ENCODE measurements at regions not wholly inside any gene's neighbourhood (a gene's known extent, or its start where the extent isn't known, plus 50 kb on each side); places are given as distances from the start of the nearest gene placed in this dataset.

DNA sequence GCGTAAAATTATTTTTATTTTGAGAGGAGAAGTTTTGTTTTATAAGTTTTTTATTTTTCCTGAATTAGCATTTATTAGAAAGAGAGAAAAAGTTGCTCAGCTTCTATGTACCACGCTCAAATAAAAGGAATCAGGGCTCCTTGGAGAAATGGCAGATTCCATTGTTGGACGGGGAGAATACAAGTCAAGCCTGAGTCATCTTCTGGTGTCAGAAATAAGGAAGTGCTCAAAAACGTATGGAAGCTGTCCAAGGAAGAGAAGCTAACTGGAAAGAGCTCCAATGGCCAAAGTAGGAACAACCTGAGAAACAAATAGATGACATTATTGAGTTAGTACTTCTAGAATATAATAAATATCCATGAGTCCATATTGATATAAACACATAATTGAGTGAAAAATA is 89.3 kb upstream of the NEIL3 start:
- DNase-seq: no peak
- Histone ChIP-seq H3K4me1 (ENCODE audit: low read length) (no peaks in the 10 kb centered on the region), H3K4me3 (ENCODE audit: low read length) (no peak overlapping the region), H3K36me3 (ENCODE audit: insufficient read depth, low read length) (no peaks in the 10 kb centered on the region), H3K9ac (ENCODE audit: low read length) (no peak overlapping the region), H4K20me1 (ENCODE audit: insufficient read depth, low read depth, low read length) (no peaks in the 10 kb centered on the region), H3K9me3 (ENCODE audit: low read length) (no peaks in the 10 kb centered on the region), H3K27me3 (ENCODE audit: low read length) (no peaks in the 10 kb centered on the region), H3K9me2 (replicated peaks; ENCODE audit: insufficient read depth, low read length) (no peaks in the 10 kb centered on the region), H3K27ac (ENCODE audit: low read length) (no peak overlapping the region), H3K4me2 (ENCODE audit: low read depth, low read length, poor library complexity, severe bottlenecking) (no peak overlapping the region), H2AFZ (ENCODE audit: low read length) (no peak overlapping the region), H3K79me2 (ENCODE audit: low read length) (no peaks in the 10 kb centered on the region)

DNA sequence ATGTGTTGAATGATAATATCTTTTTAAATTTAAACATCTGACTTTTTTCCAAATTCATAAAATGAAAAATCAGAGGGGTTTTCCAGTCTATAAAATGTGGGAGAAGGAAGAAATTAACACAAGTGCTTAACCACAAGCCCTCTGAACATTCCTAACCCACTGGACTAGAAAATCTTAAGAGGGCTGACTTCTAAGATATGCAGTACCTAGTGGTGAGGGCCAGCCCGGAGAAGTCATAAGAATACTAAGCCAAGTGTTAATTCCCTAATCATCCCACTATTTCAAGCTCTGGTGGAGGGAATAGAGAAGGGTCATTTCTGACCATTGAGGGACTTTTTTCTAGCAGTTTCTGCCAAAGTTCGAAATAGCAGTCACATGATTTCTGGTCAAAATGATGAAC is 86.9 kb upstream of the NEIL3 start:
- Histone ChIP-seq H3K79me2 (ENCODE audit: low read length) (no peaks in the 10 kb centered on the region), H3K9me3 (ENCODE audit: low read length) (no peaks in the 10 kb centered on the region), H3K27ac (ENCODE audit: low read length) (no peak overlapping the region), H3K9me2 (replicated peaks; ENCODE audit: insufficient read depth, low read length) (no peaks in the 10 kb centered on the region), H3K4me1 (ENCODE audit: low read length) (no peaks in the 10 kb centered on the region), H3K36me3 (ENCODE audit: insufficient read depth, low read length) (no peaks in the 10 kb centered on the region), H3K9ac (ENCODE audit: low read length) (no peak overlapping the region), H4K20me1 (ENCODE audit: insufficient read depth, low read depth, low read length) (no peaks in the 10 kb centered on the region), H3K4me3 (ENCODE audit: low read length) (no peak overlapping the region), H3K27me3 (ENCODE audit: low read length) (no peaks in the 10 kb centered on the region), H3K4me2 (ENCODE audit: low read depth, low read length, poor library complexity, severe bottlenecking) (no peak overlapping the region), H2AFZ (ENCODE audit: low read length) (no peak overlapping the region)
- DNase-seq: no peak

DNA sequence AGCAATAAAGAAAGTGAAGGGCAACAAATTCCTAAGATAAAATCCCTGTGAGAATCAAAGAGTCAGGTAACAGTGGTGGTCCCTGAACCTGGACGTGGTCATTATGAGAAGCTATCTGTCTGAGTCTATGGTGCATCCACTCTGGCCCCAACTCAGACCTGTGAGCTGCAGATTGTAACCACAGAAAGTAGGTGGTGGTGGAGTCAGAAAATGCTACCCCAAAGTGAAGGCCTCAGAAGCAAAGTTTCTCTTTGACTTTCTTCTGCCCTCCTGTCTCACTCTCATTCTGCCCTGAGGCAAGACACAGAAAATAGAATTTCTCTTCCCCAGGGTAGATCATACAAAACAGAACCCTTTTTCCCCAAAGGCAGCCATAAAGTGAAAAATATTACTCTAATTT is 84.1 kb upstream of the NEIL3 start:
- Histone ChIP-seq H2AFZ (ENCODE audit: low read length) (no peak overlapping the region), H3K27me3 (ENCODE audit: low read length) (no peaks in the 10 kb centered on the region), H3K9me3 (ENCODE audit: low read length) (no peaks in the 10 kb centered on the region), H3K27ac (ENCODE audit: low read length) (no peak overlapping the region), H3K4me2 (ENCODE audit: low read depth, low read length, poor library complexity, severe bottlenecking) (no peak overlapping the region), H3K9me2 (replicated peaks; ENCODE audit: insufficient read depth, low read length) (no peaks in the 10 kb centered on the region), H3K4me1 (ENCODE audit: low read length) (no peaks in the 10 kb centered on the region), H4K20me1 (ENCODE audit: insufficient read depth, low read depth, low read length) (no peaks in the 10 kb centered on the region), H3K36me3 (ENCODE audit: insufficient read depth, low read length) (no peaks in the 10 kb centered on the region), H3K79me2 (ENCODE audit: low read length) (no peaks in the 10 kb centered on the region), H3K4me3 (ENCODE audit: low read length) (no peak overlapping the region), H3K9ac (ENCODE audit: low read length) (no peak overlapping the region)
- no peak for DNase-seq

DNA sequence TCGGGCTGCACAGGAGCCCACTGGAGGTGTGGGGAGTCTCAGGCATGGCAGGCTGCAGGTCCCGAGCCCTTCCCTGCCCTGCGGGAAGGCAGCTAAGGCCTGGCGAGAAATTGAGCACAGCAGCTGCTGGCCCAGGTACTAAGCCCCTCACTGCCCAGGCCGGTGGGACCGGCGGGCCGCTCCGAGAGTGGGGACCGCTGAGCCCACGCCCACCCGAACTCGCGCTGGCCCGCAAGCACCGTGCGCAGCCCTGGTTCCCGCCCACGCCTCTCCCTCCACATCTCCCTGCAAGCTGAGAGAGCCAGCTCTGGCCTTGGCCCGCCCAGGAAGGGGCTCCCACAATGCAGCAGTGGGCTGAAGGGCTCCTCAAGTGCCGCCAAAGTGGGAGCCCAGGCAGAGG is 82.0 kb upstream of the NEIL3 start:
- Histone ChIP-seq H2AFZ (ENCODE audit: low read length) (no peak overlapping the region), H3K79me2 (ENCODE audit: low read length) (no peaks in the 10 kb centered on the region), H3K4me1 (ENCODE audit: low read length) (no peaks in the 10 kb centered on the region), H4K20me1 (ENCODE audit: insufficient read depth, low read depth, low read length) (no peaks in the 10 kb centered on the region), H3K4me2 (ENCODE audit: low read depth, low read length, poor library complexity, severe bottlenecking) (no peak overlapping the region), H3K9ac (ENCODE audit: low read length) (no peak overlapping the region), H3K4me3 (ENCODE audit: low read length) (no peak overlapping the region), H3K36me3 (ENCODE audit: insufficient read depth, low read length) (no peaks in the 10 kb centered on the region), H3K27ac (ENCODE audit: low read length) (no peak overlapping the region), H3K27me3 (ENCODE audit: low read length) (no peaks in the 10 kb centered on the region), H3K9me3 (ENCODE audit: low read length) (no peaks in the 10 kb centered on the region), H3K9me2 (replicated peaks; ENCODE audit: insufficient read depth, low read length) (no peaks in the 10 kb centered on the region)
- no peak for DNase-seq

DNA sequence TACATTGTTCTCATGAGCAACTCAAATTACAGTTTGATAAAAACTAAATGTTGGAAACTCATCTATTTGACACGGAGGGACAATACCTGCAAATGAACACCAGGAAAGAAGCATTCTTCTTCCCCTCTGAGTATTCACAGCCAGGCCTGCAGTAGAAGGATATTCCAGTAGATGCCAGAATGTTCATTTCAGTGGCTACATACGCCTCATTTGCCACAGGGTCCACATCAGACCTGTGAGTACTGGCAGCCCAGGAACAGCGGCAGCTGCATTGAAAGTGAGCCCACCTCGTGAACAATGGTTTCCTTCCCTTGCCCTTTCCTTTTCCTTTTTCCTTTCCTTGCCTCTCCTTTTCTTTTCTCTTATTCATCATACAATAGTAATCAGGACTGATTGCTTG is 81.1 kb upstream of the NEIL3 start:
- no peaks in the 10 kb centered on the region for H3K36me3 ChIP-seq (ENCODE audit: insufficient read depth, low read length)
- no peaks in the 10 kb centered on the region for H3K4me1 ChIP-seq (ENCODE audit: low read length)
- no peak for DNase-seq
- H3K9me3 ChIP-seq (ENCODE audit: low read length): no peaks in the 10 kb centered on the region
- no peaks in the 10 kb centered on the region for H4K20me1 ChIP-seq (ENCODE audit: insufficient read depth, low read depth, low read length)
- H3K9ac ChIP-seq (ENCODE audit: low read length): no peak overlapping the region
- no peak overlapping the region for H3K27ac ChIP-seq (ENCODE audit: low read length)
- H3K79me2 ChIP-seq (ENCODE audit: low read length): no peaks in the 10 kb centered on the region
- H3K4me3 ChIP-seq (ENCODE audit: low read length): no peak overlapping the region
- no peak overlapping the region for H3K4me2 ChIP-seq (ENCODE audit: low read depth, low read length, poor library complexity, severe bottlenecking)
- no peak overlapping the region for H2AFZ ChIP-seq (ENCODE audit: low read length)
- H3K9me2 ChIP-seq (replicated peaks; ENCODE audit: insufficient read depth, low read length): no peaks in the 10 kb centered on the region
- no peaks in the 10 kb centered on the region for H3K27me3 ChIP-seq (ENCODE audit: low read length)

DNA sequence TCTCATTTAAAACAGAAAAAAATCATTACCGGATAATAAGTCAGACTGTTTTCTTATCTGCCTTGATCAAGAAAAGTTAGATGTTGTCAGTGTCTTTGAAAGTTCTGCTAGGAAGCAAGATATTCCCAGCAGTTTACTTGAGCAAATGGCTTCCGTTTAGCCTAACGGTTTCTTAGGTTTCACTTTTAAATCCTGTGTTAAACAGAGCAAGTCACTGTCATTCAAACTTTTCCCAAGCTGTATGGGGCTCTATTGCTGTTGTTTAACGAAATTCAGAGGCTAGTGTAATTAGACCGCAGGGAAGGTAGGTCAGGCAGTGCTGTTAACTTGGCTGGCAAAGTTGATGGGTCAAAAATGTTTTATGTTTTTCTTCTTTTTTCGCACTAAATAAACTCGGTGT is 80.3 kb upstream of the NEIL3 start:
- H3K79me2 ChIP-seq (ENCODE audit: low read length): no peaks in the 10 kb centered on the region
- no peak overlapping the region for H3K9ac ChIP-seq (ENCODE audit: low read length)
- H3K4me1 ChIP-seq (ENCODE audit: low read length): no peaks in the 10 kb centered on the region
- no peak overlapping the region for H2AFZ ChIP-seq (ENCODE audit: low read length)
- no peaks in the 10 kb centered on the region for H3K9me2 ChIP-seq (replicated peaks; ENCODE audit: insufficient read depth, low read length)
- no peaks in the 10 kb centered on the region for H4K20me1 ChIP-seq (ENCODE audit: insufficient read depth, low read depth, low read length)
- no peak overlapping the region for H3K27ac ChIP-seq (ENCODE audit: low read length)
- no peak overlapping the region for H3K4me3 ChIP-seq (ENCODE audit: low read length)
- no peaks in the 10 kb centered on the region for H3K27me3 ChIP-seq (ENCODE audit: low read length)
- H3K36me3 ChIP-seq (ENCODE audit: insufficient read depth, low read length): no peaks in the 10 kb centered on the region
- H3K9me3 ChIP-seq (ENCODE audit: low read length): no peaks in the 10 kb centered on the region
- H3K4me2 ChIP-seq (ENCODE audit: low read depth, low read length, poor library complexity, severe bottlenecking): no peak overlapping the region
- DNase-seq: no peak

DNA sequence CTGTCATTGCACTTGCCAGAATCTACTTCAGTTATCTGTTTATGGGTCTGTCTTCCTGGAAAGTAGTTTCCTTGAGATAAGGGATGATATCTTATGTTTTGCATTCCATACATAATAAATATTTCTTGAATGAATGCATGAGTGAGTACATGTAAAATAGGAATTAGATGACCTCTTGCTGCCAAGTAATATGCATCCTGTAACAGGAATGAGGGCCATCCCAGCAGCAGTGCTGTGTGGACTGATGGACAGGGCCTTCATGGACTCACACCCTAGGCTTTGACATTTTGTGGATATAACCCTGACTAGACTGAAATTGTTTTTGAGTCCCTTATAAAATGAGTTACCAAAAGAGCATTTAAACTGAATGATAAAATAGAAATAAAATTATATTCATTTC is 77.2 kb upstream of the NEIL3 start:
- no peaks in the 10 kb centered on the region for H4K20me1 ChIP-seq (ENCODE audit: insufficient read depth, low read depth, low read length)
- H3K4me1 ChIP-seq (ENCODE audit: low read length): no peaks in the 10 kb centered on the region
- H3K9ac ChIP-seq (ENCODE audit: low read length): no peak overlapping the region
- no peak overlapping the region for H3K27ac ChIP-seq (ENCODE audit: low read length)
- H3K9me2 ChIP-seq (replicated peaks; ENCODE audit: insufficient read depth, low read length): no peaks in the 10 kb centered on the region
- no peak overlapping the region for H2AFZ ChIP-seq (ENCODE audit: low read length)
- no peaks in the 10 kb centered on the region for H3K36me3 ChIP-seq (ENCODE audit: insufficient read depth, low read length)
- H3K4me2 ChIP-seq (ENCODE audit: low read depth, low read length, poor library complexity, severe bottlenecking): no peak overlapping the region
- no peaks in the 10 kb centered on the region for H3K27me3 ChIP-seq (ENCODE audit: low read length)
- H3K9me3 ChIP-seq (ENCODE audit: low read length): no peaks in the 10 kb centered on the region
- DNase-seq: no peak
- no peak overlapping the region for H3K4me3 ChIP-seq (ENCODE audit: low read length)
- H3K79me2 ChIP-seq (ENCODE audit: low read length): no peaks in the 10 kb centered on the region

DNA sequence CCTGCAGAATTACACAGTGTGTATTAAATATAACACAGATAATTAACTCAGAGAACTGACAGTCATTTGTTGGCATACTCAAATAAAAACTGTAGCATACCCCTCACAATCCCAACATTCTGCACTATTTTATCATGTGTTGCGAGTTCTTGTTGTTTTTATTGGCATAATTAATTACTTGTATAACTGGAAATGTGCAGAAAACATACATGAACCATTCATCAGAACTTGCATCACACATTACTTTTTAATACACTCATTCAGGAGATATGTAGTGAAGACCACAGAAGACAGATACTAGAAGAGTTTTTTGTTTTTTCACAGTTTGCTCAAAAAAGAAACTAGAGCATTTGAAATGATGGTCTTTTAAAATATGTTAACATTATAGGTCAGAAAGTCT is 74.6 kb upstream of the NEIL3 start:
- no peak overlapping the region for H3K4me2 ChIP-seq (ENCODE audit: low read depth, low read length, poor library complexity, severe bottlenecking)
- no peaks in the 10 kb centered on the region for H3K9me3 ChIP-seq (ENCODE audit: low read length)
- no peak overlapping the region for H3K27ac ChIP-seq (ENCODE audit: low read length)
- no peak overlapping the region for H3K9ac ChIP-seq (ENCODE audit: low read length)
- H3K4me1 ChIP-seq (ENCODE audit: low read length): no peaks in the 10 kb centered on the region
- H3K79me2 ChIP-seq (ENCODE audit: low read length): no peaks in the 10 kb centered on the region
- no peaks in the 10 kb centered on the region for H4K20me1 ChIP-seq (ENCODE audit: insufficient read depth, low read depth, low read length)
- H3K36me3 ChIP-seq (ENCODE audit: insufficient read depth, low read length): no peaks in the 10 kb centered on the region
- DNase-seq: no peak
- H3K4me3 ChIP-seq (ENCODE audit: low read length): no peak overlapping the region
- no peaks in the 10 kb centered on the region for H3K9me2 ChIP-seq (replicated peaks; ENCODE audit: insufficient read depth, low read length)
- no peak overlapping the region for H2AFZ ChIP-seq (ENCODE audit: low read length)
- no peaks in the 10 kb centered on the region for H3K27me3 ChIP-seq (ENCODE audit: low read length)

DNA sequence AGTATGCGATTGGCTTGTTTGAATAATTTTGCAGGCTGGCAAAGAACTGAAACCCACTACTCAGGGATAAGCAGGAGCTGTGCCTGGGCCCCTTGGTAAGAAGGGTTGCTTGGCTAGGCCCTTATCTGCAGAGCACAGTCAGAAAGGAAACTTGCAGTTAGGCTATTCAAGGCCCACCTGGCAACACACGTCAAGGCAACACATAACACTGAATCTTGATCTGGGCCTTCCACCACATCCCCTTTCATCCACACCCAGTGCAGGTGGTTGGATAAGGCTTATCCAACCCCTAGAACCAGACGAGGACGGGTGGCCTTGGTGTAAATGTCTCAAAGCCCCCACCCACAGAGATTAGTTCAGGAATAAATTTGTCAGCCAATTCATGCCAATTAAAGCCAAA is 72.8 kb upstream of the NEIL3 start:
- no peak for DNase-seq
- H3K9me3 ChIP-seq (ENCODE audit: low read length): no peaks in the 10 kb centered on the region
- no peak overlapping the region for H3K4me3 ChIP-seq (ENCODE audit: low read length)
- no peak overlapping the region for H3K27ac ChIP-seq (ENCODE audit: low read length)
- H2AFZ ChIP-seq (ENCODE audit: low read length): no peak overlapping the region
- H3K9me2 ChIP-seq (replicated peaks; ENCODE audit: insufficient read depth, low read length): no peaks in the 10 kb centered on the region
- H3K4me2 ChIP-seq (ENCODE audit: low read depth, low read length, poor library complexity, severe bottlenecking): no peak overlapping the region
- no peaks in the 10 kb centered on the region for H3K79me2 ChIP-seq (ENCODE audit: low read length)
- no peaks in the 10 kb centered on the region for H3K36me3 ChIP-seq (ENCODE audit: insufficient read depth, low read length)
- H3K9ac ChIP-seq (ENCODE audit: low read length): no peak overlapping the region
- H4K20me1 ChIP-seq (ENCODE audit: insufficient read depth, low read depth, low read length): no peaks in the 10 kb centered on the region
- no peaks in the 10 kb centered on the region for H3K27me3 ChIP-seq (ENCODE audit: low read length)
- no peaks in the 10 kb centered on the region for H3K4me1 ChIP-seq (ENCODE audit: low read length)

Measured in Karpas-422 (cell line).